Endothelial cell of umbilical vein (primary cell): ENCODE measurements at regions not wholly inside any gene's neighbourhood (a gene's known extent, or its start where the extent isn't known, plus 50 kb on each side); places are given as distances from the start of the nearest gene placed in this dataset.

Experiments used
- BruUV-seq: library from RNA; stranded (reverse); fragments of 400-500 nt; replicated peaks from 2 replicates; lab custom pipeline; 2021; lab: Mats Ljungman, UMichigan
- CTCF ChIA-PET: fragments of 300-600, 350-600 bp; sonication (Branson Sonifier 250); formaldehyde crosslinking; loops from one replicate; lab custom pipeline; 2021; ENCODE audit warnings: antibody characterized with exemption, inconsistent platforms; lab: Charles Lee
- POLR2A ChIA-PET: fragments of 300-600, 350-600 bp; sonication (Branson Sonifier 250); formaldehyde crosslinking; loops from one replicate; lab custom pipeline; 2021; ENCODE audit warnings: antibody characterized with exemption, inconsistent platforms; lab: Charles Lee
- DNase-seq: peaks from one replicate; pipeline ENCODE4 v3.0.0-alpha.2; 2011; ENCODE audit warnings: low read depth, low spot score
- FAIRE-seq: peaks from 2 replicates; lab custom pipeline; 2011; peaks lifted over from hg19 to GRCh38; lab: Jason Lieb, UNC
- H2AFZ ChIP-seq: 2 replicates; pipeline ENCODE4 v1.6.0; 2012; ENCODE audit warnings: low read depth, low read length, control low read depth, inconsistent platforms
- H3K27ac ChIP-seq: 2 replicates; pipeline ENCODE4 v1.5.1; 2011; ENCODE audit warnings: low read depth, mild to moderate bottlenecking, control low read depth, low read length, moderate library complexity; ENCODE audit not compliant: insufficient read depth
- H3K27me3 ChIP-seq, 2 experiments: 2 replicates each; pipeline versions ENCODE4 v1.6.0 to v1.6.1; 2011; ENCODE audit warnings: low read length in 2 of 2, mixed read lengths in 1 of 2; ENCODE audit not compliant: control insufficient read depth in 2 of 2, insufficient read depth in 2 of 2
- H3K36me3 ChIP-seq, 2 experiments: 2 replicates in 1 of 2; 3 replicates in 1 of 2; pipeline ENCODE4 v1.5.1; 2011; ENCODE audit warnings: low read length in 2 of 2, mild to moderate bottlenecking in 1 of 2, moderate library complexity in 1 of 2; ENCODE audit not compliant: control insufficient read depth in 2 of 2, insufficient read depth in 2 of 2; ENCODE audit errors: extremely low read depth in 1 of 2
- H3K4me1 ChIP-seq: 3 replicates; pipeline ENCODE4 v1.5.1; 2011; ENCODE audit warnings: mild to moderate bottlenecking, low read length; ENCODE audit not compliant: control insufficient read depth, insufficient read depth; ENCODE audit errors: extremely low read depth
- H3K4me2 ChIP-seq: 2 replicates; pipeline ENCODE4 v1.6.1; 2011; ENCODE audit warnings: low read length, control low read depth, mixed read lengths; ENCODE audit not compliant: insufficient read depth
- H3K4me3 ChIP-seq, 3 experiments: fragments of 200-600 bp in 1 of 3; sonication (generic), shearing (Covaris generic) in 1 of 3; replicated peaks in 1 of 3; 2 replicates each; pipeline ENCODE4 v1.5.1; 2011 to 2016; ENCODE audit warnings: control low read depth in 3 of 3, low read length in 3 of 3, mild to moderate bottlenecking in 2 of 3, inconsistent platforms in 1 of 3, low read depth in 1 of 3, moderate library complexity in 1 of 3; ENCODE audit not compliant: insufficient read depth in 1 of 3
- H3K79me2 ChIP-seq: 2 replicates; pipeline ENCODE4 v1.6.0; 2012; ENCODE audit warnings: low read length, inconsistent platforms; ENCODE audit not compliant: control insufficient read depth, insufficient read depth
- H3K9ac ChIP-seq: replicated peaks from 2 replicates; pipeline ENCODE3; 2011; ENCODE audit warnings: low read length, control low read depth; ENCODE audit not compliant: insufficient read depth; ENCODE audit errors: extremely low read depth
- H3K9me1 ChIP-seq: replicated peaks from 3 replicates; pipeline ENCODE4 v1.6.0; 2011; ENCODE audit warnings: mild to moderate bottlenecking, low read length; ENCODE audit not compliant: control insufficient read depth, insufficient read depth; ENCODE audit errors: extremely low read depth
- H3K9me3 ChIP-seq: replicated peaks from 2 replicates; pipeline ENCODE4 v1.5.1; 2012; ENCODE audit warnings: low read length, inconsistent platforms; ENCODE audit not compliant: control insufficient read depth, insufficient read depth
- H4K20me1 ChIP-seq: replicated peaks from 2 replicates; pipeline ENCODE3; 2011; ENCODE audit warnings: mild to moderate bottlenecking, low read length; ENCODE audit not compliant: control insufficient read depth, insufficient read depth; ENCODE audit errors: extremely low read depth
- EZH2 ChIP-seq: IDR thresholded peaks from 2 replicates; pipeline ENCODE4 v1.6.1; 2012; ENCODE audit warnings: borderline replicate concordance, low read depth, mild to moderate bottlenecking, moderate library complexity, low read length, inconsistent platforms; ENCODE audit not compliant: severe bottlenecking
- FOS ChIP-seq: IDR thresholded peaks from 2 replicates; pipeline ENCODE4 v1.6.1; 2011; ENCODE audit warnings: mild to moderate bottlenecking, low read length, moderate library complexity, borderline replicate concordance; ENCODE audit not compliant: insufficient read depth
- GATA2 ChIP-seq: IDR thresholded peaks from 2 replicates; pipeline ENCODE4 v1.7.0; 2011; ENCODE audit warnings: low read depth, mild to moderate bottlenecking, moderate library complexity, mixed read lengths, low read length; ENCODE audit not compliant: insufficient read length, insufficient read depth
- JUN ChIP-seq: IDR thresholded peaks from 2 replicates; pipeline ENCODE4 v1.6.1; 2011; ENCODE audit warnings: borderline replicate concordance, low read depth; ENCODE audit not compliant: insufficient read length, insufficient read depth
- MYC ChIP-seq: IDR thresholded peaks from one replicate; pipeline ENCODE4 v1.6.1; 2011; ENCODE audit warnings: mild to moderate bottlenecking, low read depth, low read length
- POLR2A ChIP-seq: IDR thresholded peaks from 2 replicates; pipeline ENCODE4 v1.6.1; 2012; ENCODE audit warnings: low read depth, mild to moderate bottlenecking, control low read depth, low read length
- POLR2AphosphoS5 ChIP-seq: IDR thresholded peaks from 2 replicates; pipeline ENCODE4 v1.6.1; 2012; ENCODE audit warnings: low read depth, mild to moderate bottlenecking, control low read depth, low read length, moderate library complexity; ENCODE audit not compliant: insufficient read depth
- dilution Hi-C: fragments of 300-500 bp; cut with MboI; formaldehyde crosslinking; loops from one replicate; pipeline ENCODE4 v1.15.0; 2019; ENCODE audit warnings: low sequenced_read_pairs; ENCODE audit not compliant: extremely low pct_ligation_motif_present
- intact Hi-C: fragments of 100-400 bp; cut with micrococcal nuclease; formaldehyde crosslinking; loops from one replicate; pipeline ENCODE4 v1.10.0; 2022
- TF ChIP-seq, protein P1 (sequence below): IDR thresholded peaks from 2 replicates; pipeline ENCODE4 v1.6.1; 2011; ENCODE audit not compliant: insufficient read depth, insufficient read length
- TF ChIP-seq, protein P2 (sequence below), 2 donors: IDR thresholded peaks; 1 replicate in 1 of 2; 2 replicates in 1 of 2; pipeline ENCODE4 v1.5.1; 2011; ENCODE audit warnings: low read length in 2 of 2, mild to moderate bottlenecking in 2 of 2, moderate library complexity in 2 of 2, control low read depth in 1 of 2, inconsistent platforms in 1 of 2, low read depth in 1 of 2; ENCODE audit not compliant: insufficient read depth in 1 of 2; ENCODE audit errors: extremely low read depth in 1 of 2

DNA sequence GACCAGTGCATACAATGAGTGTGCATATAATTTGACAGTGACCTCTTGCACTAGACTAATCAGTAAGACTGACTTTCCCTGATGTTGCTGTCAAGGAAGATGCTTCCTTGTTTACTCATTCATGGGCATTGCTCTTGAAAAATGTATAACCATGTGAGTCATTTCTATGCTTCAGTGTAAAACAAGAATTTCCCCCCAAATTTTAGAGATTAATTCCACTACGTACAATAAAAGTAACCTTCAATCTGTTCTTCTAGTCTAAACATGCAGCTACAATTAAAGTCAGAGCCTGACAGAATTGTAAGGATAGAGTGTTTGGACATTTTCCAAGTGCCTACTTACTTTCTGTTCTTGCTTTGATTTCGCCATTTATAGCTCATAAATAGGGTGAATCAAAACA is 935.7 kb downstream of the RAPGEF2 start:
- Histone ChIP-seq H3K4me3 (no peak overlapping the region), H3K79me2 (no peaks in the 10 kb centered on the region), H3K27ac (no peak overlapping the region), H3K27me3 (no peaks in the 10 kb centered on the region), H2AFZ (no peak overlapping the region), H3K9ac (no peak overlapping the region), H3K4me1 (no peaks in the 10 kb centered on the region), H3K9me3 (peaks cover 2% of the 10 kb centered on the region), H3K4me2 (no peak overlapping the region), H4K20me1 (no peaks in the 10 kb centered on the region), H3K9me1 (no peaks in the 10 kb centered on the region), H3K36me3 (no peaks in the 10 kb centered on the region)
- ChIA-PET POLR2A (no interaction called here), CTCF (no interaction called here)
- FAIRE-seq (no peak), DNase-seq (no peak)
- dilution Hi-C loops (no loop called here), intact Hi-C loops (no loop called here)
- TF ChIP-seq FOS (no peak), EZH2 (no peak), GATA2 (no peak), POLR2AphosphoS5 (no peak), MYC (no peak), POLR2A (no peak), JUN (no peak)
- TF ChIP-seq, protein P1, sequence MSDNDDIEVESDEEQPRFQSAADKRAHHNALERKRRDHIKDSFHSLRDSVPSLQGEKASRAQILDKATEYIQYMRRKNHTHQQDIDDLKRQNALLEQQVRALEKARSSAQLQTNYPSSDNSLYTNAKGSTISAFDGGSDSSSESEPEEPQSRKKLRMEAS, result no peak
- TF ChIP-seq, protein P2, sequence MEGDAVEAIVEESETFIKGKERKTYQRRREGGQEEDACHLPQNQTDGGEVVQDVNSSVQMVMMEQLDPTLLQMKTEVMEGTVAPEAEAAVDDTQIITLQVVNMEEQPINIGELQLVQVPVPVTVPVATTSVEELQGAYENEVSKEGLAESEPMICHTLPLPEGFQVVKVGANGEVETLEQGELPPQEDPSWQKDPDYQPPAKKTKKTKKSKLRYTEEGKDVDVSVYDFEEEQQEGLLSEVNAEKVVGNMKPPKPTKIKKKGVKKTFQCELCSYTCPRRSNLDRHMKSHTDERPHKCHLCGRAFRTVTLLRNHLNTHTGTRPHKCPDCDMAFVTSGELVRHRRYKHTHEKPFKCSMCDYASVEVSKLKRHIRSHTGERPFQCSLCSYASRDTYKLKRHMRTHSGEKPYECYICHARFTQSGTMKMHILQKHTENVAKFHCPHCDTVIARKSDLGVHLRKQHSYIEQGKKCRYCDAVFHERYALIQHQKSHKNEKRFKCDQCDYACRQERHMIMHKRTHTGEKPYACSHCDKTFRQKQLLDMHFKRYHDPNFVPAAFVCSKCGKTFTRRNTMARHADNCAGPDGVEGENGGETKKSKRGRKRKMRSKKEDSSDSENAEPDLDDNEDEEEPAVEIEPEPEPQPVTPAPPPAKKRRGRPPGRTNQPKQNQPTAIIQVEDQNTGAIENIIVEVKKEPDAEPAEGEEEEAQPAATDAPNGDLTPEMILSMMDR (IDR thresholded peaks at IDR 0.05; ENCODE audit: extremely low read depth in 1 of 2, insufficient read depth in 1 of 2, low read depth in 1 of 2, low read length in 2 of 2), result no peak
- BruUV-seq, result no TSS peak
